ENCODE measurements at regions not wholly inside any gene's neighbourhood (a gene's known extent, or its start where the extent isn't known, plus 50 kb on each side); places are given as distances from the start of the nearest gene placed in this dataset.

- no peak for TF ChIP-seq CTCF (IDR thresholded peaks at IDR 0.05 in 2 of 3, conservative IDR thresholded peaks at IDR 0.05 in 1 of 3; ENCODE audit: borderline replicate concordance in 1 of 3, insufficient read depth in 1 of 3, low read depth in 2 of 3, low read length in 2 of 3)
- TF ChIP-seq JUND (IDR thresholded peaks at IDR 0.05): no peak
- no peak for TF ChIP-seq EZH2 (IDR thresholded peaks at IDR 0.05)
- TF ChIP-seq POLR2A (IDR thresholded peaks at IDR 0.05; ENCODE audit: borderline replicate concordance, extremely low read depth, insufficient read depth, insufficient read length): no peak
- TF ChIP-seq YY1 (IDR thresholded peaks at IDR 0.05; ENCODE audit: extremely low read depth, insufficient replicate concordance, low read depth, low read length): no peak
- no peak for TF ChIP-seq CEBPB (IDR thresholded peaks at IDR 0.05; ENCODE audit: low read depth)
- no peak for TF ChIP-seq REST (IDR thresholded peaks at IDR 0.05; ENCODE audit: low read depth)
- TF ChIP-seq ATF3 (IDR thresholded peaks at IDR 0.05): no peak
- TF ChIP-seq SP1 (IDR thresholded peaks at IDR 0.05; ENCODE audit: low read depth): no peak
- no peak for TF ChIP-seq MAX (IDR thresholded peaks at IDR 0.05)
- TF ChIP-seq ZFX (IDR thresholded peaks at IDR 0.05): no peak
- TF ChIP-seq SIN3A (IDR thresholded peaks at IDR 0.05; ENCODE audit: low read depth): no peak
Measured at GRCh38 chr17:52837492-52837891, 679.0 kb upstream of the CA10 start.

All from HCT116 (cell line).